ENCODE measurements at regions not wholly inside any gene's neighbourhood (a gene's known extent, or its start where the extent isn't known, plus 50 kb on each side); places are given as distances from the start of the nearest gene placed in this dataset.
"Not testable (repeated sequence)": the region's sequence is repeated elsewhere in the genome, so short reads cannot be mapped to it uniquely, and the experiment has no call there.

GRCh38 chr15:70398694-70399093 is 301.0 kb upstream of the TLE3 start:
- DNase-seq (ENCODE audit: low spot score) = no peak

GRCh38 chr15:70396807-70397206 is 299.1 kb upstream of the TLE3 start:
- DNase-seq (ENCODE audit: low spot score) = no peak

GRCh38 chr15:70395164-70395563 is 297.4 kb upstream of the TLE3 start:
- DNase-seq (ENCODE audit: low spot score) = no peak

- DNase-seq (ENCODE audit: low spot score) = no peak
Observed at GRCh38 chr15:70390723-70391122, 293.0 kb upstream of the TLE3 start.

GRCh38 chr15:70387993-70388392 is 290.3 kb upstream of the TLE3 start:
- DNase-seq (ENCODE audit: low spot score) = no peak

- no peak for DNase-seq (ENCODE audit: low spot score)
Observed at GRCh38 chr15:70387081-70387480, 289.4 kb upstream of the TLE3 start.

- no peak for DNase-seq (ENCODE audit: low spot score)
Observed at GRCh38 chr15:70385711-70386110, 288.0 kb upstream of the TLE3 start.

- no peak for DNase-seq (ENCODE audit: low spot score)
Observed at GRCh38 chr15:70385052-70385451, 287.3 kb upstream of the TLE3 start.

GRCh38 chr15:70383856-70384255 is 286.1 kb upstream of the TLE3 start:
- no peak for DNase-seq (ENCODE audit: low spot score)

GRCh38 chr15:70382762-70383458 is 285.2 kb upstream of the TLE3 start:
- DNase-seq (ENCODE audit: low spot score) = no peak

- no peak for DNase-seq (ENCODE audit: low spot score)
Observed at GRCh38 chr15:70382009-70382749, 284.5 kb upstream of the TLE3 start.

- no peak for DNase-seq (ENCODE audit: low spot score)
Observed at GRCh38 chr15:70379938-70380883, 282.5 kb upstream of the TLE3 start.

- no peak for DNase-seq (ENCODE audit: low spot score)
Observed at GRCh38 chr15:70379134-70379533, 281.4 kb upstream of the TLE3 start.

- DNase-seq (ENCODE audit: low spot score) = no peak
Observed at GRCh38 chr15:70378126-70379031, 280.7 kb upstream of the TLE3 start.

- DNase-seq (ENCODE audit: low spot score) = peak; percentile 4
Observed at GRCh38 chr15:70376929-70377691, 279.4 kb upstream of the TLE3 start.

GRCh38 chr15:70376031-70376928 is 278.6 kb upstream of the TLE3 start:
- no peak for DNase-seq (ENCODE audit: low spot score)

- no peak for DNase-seq (ENCODE audit: low spot score)
Observed at GRCh38 chr15:70375586-70375985, 277.9 kb upstream of the TLE3 start.

GRCh38 chr15:70375006-70375431 is 277.3 kb upstream of the TLE3 start:
- peak; percentile 63 for DNase-seq (ENCODE audit: low spot score)

- DNase-seq (ENCODE audit: low spot score) = no peak
Observed at GRCh38 chr15:70374096-70374495, 276.4 kb upstream of the TLE3 start.

- not testable (repeated sequence) for DNase-seq (ENCODE audit: low spot score)
Observed at GRCh38 chr15:70373439-70373838, 275.7 kb upstream of the TLE3 start.
